ENCODE measurements at regions not wholly inside any gene's neighbourhood (a gene's known extent, or its start where the extent isn't known, plus 50 kb on each side); places are given as distances from the start of the nearest gene placed in this dataset.

- TF ChIP-seq TAF1 (IDR thresholded peaks at IDR 0.05; ENCODE audit: low read depth, low read length) (no peak), POLR2A (IDR thresholded peaks at IDR 0.05; ENCODE audit: low read depth, low read length) (no peak)
Measured at GRCh38 chr3:144237351-144237750, 265.7 kb downstream of the DIPK2A start.

All from GM12891 (cell line).